Fibroblast of mammary gland (primary cell): ENCODE measurements at regions not wholly inside any gene's neighbourhood (a gene's known extent, or its start where the extent isn't known, plus 50 kb on each side); places are given as distances from the start of the nearest gene placed in this dataset.

Experiments used
- DNase-seq: peaks from one replicate; pipeline ENCODE4 v3.0.0-alpha.2; 2010; ENCODE audit warnings: low read depth
- H3K4me3 ChIP-seq: 2 replicates; pipeline ENCODE4 v1.5.1; 2011; ENCODE audit warnings: low read depth, mild to moderate bottlenecking, low read length, moderate library complexity; ENCODE audit not compliant: control insufficient read depth
- TF ChIP-seq, protein P1 (sequence below): conservative IDR thresholded peaks from 2 replicates; pipeline ENCODE4 v1.5.1; 2011; ENCODE audit warnings: low read depth, low read length, inconsistent platforms; ENCODE audit not compliant: control insufficient read depth, insufficient read depth

DNA sequence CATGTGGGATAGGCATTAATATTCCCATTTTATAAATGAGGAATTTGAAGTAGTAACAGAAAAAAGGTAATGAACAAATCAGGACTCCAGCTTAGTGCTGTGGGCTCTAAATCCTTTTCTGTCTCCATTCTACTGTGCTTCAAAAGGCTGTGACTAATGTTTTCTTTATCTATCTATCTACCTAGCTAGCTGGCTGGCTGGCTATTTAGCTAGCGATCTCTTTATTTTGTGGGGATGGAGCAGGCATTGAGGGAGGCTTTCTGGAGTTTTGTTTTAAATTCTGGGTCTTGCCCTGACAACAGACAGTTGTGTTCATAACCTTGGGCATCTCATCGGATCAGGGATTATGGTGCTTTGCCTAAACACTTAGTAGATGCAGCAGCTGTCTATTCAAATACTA, 139.2 kb downstream of the SOX4 start:
- no peak for DNase-seq
- H3K4me3 ChIP-seq, result no peak overlapping the region
- TF ChIP-seq, protein P1, sequence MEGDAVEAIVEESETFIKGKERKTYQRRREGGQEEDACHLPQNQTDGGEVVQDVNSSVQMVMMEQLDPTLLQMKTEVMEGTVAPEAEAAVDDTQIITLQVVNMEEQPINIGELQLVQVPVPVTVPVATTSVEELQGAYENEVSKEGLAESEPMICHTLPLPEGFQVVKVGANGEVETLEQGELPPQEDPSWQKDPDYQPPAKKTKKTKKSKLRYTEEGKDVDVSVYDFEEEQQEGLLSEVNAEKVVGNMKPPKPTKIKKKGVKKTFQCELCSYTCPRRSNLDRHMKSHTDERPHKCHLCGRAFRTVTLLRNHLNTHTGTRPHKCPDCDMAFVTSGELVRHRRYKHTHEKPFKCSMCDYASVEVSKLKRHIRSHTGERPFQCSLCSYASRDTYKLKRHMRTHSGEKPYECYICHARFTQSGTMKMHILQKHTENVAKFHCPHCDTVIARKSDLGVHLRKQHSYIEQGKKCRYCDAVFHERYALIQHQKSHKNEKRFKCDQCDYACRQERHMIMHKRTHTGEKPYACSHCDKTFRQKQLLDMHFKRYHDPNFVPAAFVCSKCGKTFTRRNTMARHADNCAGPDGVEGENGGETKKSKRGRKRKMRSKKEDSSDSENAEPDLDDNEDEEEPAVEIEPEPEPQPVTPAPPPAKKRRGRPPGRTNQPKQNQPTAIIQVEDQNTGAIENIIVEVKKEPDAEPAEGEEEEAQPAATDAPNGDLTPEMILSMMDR, result no peak

DNA sequence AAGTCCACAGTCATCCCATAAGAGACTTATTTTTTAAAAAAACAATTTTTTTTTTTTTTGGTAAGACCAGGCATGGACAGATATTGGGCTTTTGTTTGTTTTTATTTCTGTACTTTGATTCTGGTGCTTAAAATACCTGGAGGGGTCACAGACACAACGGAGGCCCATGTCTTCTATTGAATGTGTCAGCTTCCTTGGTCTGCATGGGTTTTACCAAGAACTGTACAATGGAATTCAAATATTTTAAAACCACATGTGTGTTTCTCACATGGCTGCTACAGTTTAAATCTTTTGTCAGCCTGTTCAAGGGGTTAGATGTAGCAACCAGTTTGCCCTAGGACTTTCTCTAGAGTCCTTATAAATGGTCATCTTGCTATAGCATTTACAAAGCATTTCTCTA, 139.8 kb downstream of the SOX4 start:
- TF ChIP-seq, protein P1, result no peak
- no peak for DNase-seq

DNA sequence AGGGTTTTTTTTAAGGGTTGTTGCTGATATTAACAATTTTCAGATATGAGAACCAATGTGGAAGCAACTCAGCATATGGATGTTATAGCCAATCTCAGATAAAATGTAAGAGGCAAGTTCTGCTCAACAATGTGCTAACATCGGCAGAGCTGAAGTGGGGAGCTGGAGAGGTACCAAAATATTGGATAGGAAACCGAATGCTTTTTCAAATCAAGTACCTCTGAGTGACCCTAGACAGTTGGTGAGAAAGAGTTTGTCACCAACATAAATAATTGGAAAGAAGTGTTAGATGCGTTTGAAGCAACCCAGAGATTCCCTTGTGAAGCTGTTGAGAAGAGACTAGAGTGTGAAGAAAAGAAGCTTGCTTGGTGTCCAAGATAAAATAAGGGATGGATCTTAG, 140.7 kb downstream of the SOX4 start:
- TF ChIP-seq, protein P1, result no peak
- H3K4me3 ChIP-seq, result no peak overlapping the region
- no peak for DNase-seq

More for the DNA sequence above, 139.8 kb downstream of the SOX4 start:
- no peak overlapping the region for H3K4me3 ChIP-seq

DNA sequence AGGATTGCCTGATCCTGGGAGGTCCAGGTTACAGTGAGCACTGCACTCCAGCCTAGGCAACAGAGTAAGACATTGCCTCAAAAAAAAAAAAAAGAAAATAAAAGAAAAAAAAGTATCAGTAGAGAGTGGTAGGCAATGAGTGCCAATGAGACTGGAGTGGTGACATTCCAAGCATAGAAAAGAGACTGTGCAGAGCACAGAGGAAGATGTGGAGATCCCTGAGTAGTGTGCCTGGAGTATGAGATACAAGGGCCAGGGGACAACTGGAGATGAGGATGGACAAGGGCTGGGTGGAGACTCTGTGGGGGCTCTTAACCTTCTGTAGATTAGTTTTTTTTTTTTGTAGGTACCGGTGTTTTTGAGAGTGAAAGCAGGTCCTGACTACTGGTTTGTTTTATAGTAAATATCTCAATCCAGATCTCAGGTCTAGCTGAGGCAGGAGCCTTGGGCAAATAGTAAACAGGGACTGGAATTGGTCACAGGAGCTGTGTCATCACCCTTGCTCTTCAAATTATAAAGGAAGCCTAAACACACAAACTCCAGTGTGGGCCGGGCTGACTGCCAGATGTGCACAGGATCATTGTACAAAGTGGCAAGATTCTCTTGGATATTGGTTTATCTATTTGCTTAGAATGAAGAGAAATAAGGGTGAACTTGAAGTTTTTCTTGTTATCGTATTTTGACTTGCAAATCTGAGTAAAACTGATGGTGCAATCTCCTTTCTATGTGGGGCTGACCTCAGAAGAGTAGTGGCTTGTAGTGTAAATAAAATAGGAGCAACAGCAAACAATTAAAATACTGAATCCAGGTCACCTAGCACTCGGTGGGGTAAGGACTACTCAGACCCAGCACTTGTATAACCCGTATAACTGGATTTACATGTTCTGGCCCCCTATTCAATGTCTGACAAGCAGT, 144.9 kb downstream of the SOX4 start:
- DNase-seq, result no peak
- TF ChIP-seq, protein P1, result no peak
- no peak overlapping the region for H3K4me3 ChIP-seq

DNA sequence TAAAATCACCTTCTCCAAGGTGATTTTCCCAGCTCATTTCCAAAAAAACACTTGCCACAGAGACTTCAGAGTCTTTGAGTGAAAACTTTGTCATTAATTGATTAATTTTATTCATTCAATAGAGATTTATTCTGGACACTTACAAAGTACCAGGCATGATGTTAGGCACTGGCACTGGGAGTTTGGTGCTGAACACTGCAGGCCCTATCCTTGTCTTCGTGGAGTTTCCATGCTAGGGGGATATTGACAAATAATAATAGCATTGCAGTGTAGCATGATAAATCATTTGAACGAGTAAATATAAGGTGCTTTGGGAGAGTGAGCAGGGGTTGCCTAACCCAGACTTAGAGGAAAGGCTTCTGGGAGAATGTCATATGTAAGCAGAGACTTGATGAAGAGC, 145.7 kb downstream of the SOX4 start:
- TF ChIP-seq, protein P1, result no peak
- DNase-seq, result no peak
- no peak overlapping the region for H3K4me3 ChIP-seq

DNA sequence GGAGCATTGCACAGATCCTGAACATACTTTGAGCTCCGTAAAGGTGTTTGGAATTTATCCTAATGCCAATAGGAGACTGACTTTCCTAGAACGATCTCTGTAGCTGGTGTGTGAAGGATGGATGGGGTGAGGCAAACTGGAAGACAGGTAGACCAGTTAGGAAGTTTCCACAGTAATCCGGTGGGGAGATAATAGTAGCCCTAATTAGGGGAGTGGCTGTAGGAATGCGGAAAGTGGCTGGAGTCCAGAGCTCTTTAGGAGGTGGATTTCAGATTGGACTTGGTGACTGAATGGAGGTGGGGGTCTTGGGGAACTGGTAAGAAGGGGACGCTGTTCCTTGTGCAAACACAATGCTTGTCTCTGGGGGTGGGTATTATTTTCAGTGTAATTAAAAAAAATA, 146.3 kb downstream of the SOX4 start:
- TF ChIP-seq, protein P1, result no peak
- no peak for DNase-seq
- no peak overlapping the region for H3K4me3 ChIP-seq
